Right lobe of liver (tissue), 6 donors: ENCODE measurements at regions not wholly inside any gene's neighbourhood (a gene's known extent, or its start where the extent isn't known, plus 50 kb on each side); places are given as distances from the start of the nearest gene placed in this dataset.

ENCODE experiments used
- ATAC-seq, 4 donors: fragments of 200-7000 bp; cut with Tn5 transposase; one replicate each; pipeline ENCODE4 v1.9.1; 2020; ENCODE audit warnings: mild to moderate bottlenecking in 4 of 4, moderate library complexity in 4 of 4
- DNase-seq, 3 donors: peaks; one replicate each; pipeline ENCODE4 v3.0.0-alpha.2; 2020
- H3K27ac ChIP-seq, 3 donors: fragments of 200-600 bp; one replicate each; pipeline ENCODE4 v1.8.0; 2022
- H3K27me3 ChIP-seq, 2 donors: fragments of 200-600 bp; one replicate each; pipeline ENCODE4 v1.8.0; 2022
- H3K36me3 ChIP-seq, 4 donors: fragments of 200-600 bp; sonication (generic) in 1 of 4; one replicate each; pipeline versions ENCODE4 v1.5.1 to v1.8.0; 2017 to 2022; ENCODE audit warnings: control low read depth in 1 of 4
- H3K4me1 ChIP-seq, 4 donors: fragments of 200-600 bp; sonication (generic) in 1 of 4; one replicate each; pipeline versions ENCODE4 v1.5.1 to v1.8.0; 2017 to 2022; ENCODE audit warnings: control low read depth in 1 of 4
- H3K4me3 ChIP-seq, 3 donors: fragments of 200-600 bp; one replicate each; pipeline ENCODE4 v1.8.0; 2022
- H3K9me3 ChIP-seq, 4 donors: fragments of 200-600 bp; sonication (generic) in 1 of 4; one replicate each; pipeline versions ENCODE4 v1.5.1 to v1.8.0; 2017 to 2022; ENCODE audit warnings: control low read depth in 1 of 4
- CTCF ChIP-seq, 4 donors: fragments of 200-600 bp in 3 of 4; fragments of 450-650 bp in 1 of 4; IDR thresholded peaks; one replicate each; pipeline versions ENCODE4 v1.5.1 to v1.8.0; 2016 to 2022; ENCODE audit warnings: antibody characterized with exemption in 4 of 4, mild to moderate bottlenecking in 2 of 4
- POLR2A ChIP-seq: fragments of 450-650 bp; IDR thresholded peaks from one replicate; pipeline ENCODE4 v1.6.1; 2017; ENCODE audit warnings: antibody characterized with exemption, mild to moderate bottlenecking
- WGBS: methylation state at CpG from one replicate; pipeline ENCODE4 v1.1.6; 2018; ENCODE audit warnings: low coverage, low lambda C conversion rate; ENCODE audit not compliant: insufficient coverage; ENCODE audit errors: missing lambda C conversion rate; 5-methylcytosine and 5-hydroxymethylcytosine counted together
- intact Hi-C, 2 donors: fragments of 100-400 bp; cut with DNase I; formaldehyde crosslinking; loops; one replicate each; pipeline versions ENCODE4 v1.11.2 to v1.14.1; 2022
- donor health status: DM: no; HTN: yes; CAD: no.
- donor health status: DM: no; HTN: no; CAD: no.
- donor health status: DM: no; HTN: no; CAD: no.
- donor health status: DM: no; HTN: yes; CAD: no.
- donor health status: DM: no; HTN: yes; CAD: no.

GRCh38 chr22:49629261-49629570 lies 198.5 kb downstream of the BRD1 start:
- ATAC-seq (no peak), DNase-seq (no peak)
- Histone ChIP-seq H3K27me3 (no peaks in the 10 kb centered on the region), H3K4me1 (no peaks in the 10 kb centered on the region), H3K9me3 (no peaks in the 10 kb centered on the region), H3K4me3 (no peak overlapping the region), H3K27ac (no peak overlapping the region), H3K36me3 (no peaks in the 10 kb centered on the region)
- intact Hi-C loops: no loop called here
- no peak for TF ChIP-seq POLR2A
- TF ChIP-seq CTCF (IDR thresholded peaks at IDR 0.05): no peak
- WGBS: 55% methylated on average over 4 of the region's 8 CpGs

GRCh38 chr22:49628391-49629260 lies 199.0 kb downstream of the BRD1 start:
- ATAC-seq: no peak
- 44% methylated on average over 16 of the region's 27 CpGs for WGBS
- Histone ChIP-seq H3K36me3 (no peaks in the 10 kb centered on the region), H3K4me1 (no peaks in the 10 kb centered on the region), H3K9me3 (no peaks in the 10 kb centered on the region), H3K27ac (no peak overlapping the region), H3K27me3 (no peaks in the 10 kb centered on the region), H3K4me3 (no peak overlapping the region)
- TF ChIP-seq POLR2A (no peak), CTCF (IDR thresholded peaks at IDR 0.05) (no peak)
- intact Hi-C loops: no loop called here
- peak in 1 of 3 donors; percentile 43 for DNase-seq

- no peaks in the 10 kb centered on the region for H3K4me1 ChIP-seq
- TF ChIP-seq POLR2A: no peak
- no peak for TF ChIP-seq CTCF (IDR thresholded peaks at IDR 0.05)
- H3K4me3 ChIP-seq: no peak overlapping the region
- no peaks in the 10 kb centered on the region for H3K36me3 ChIP-seq
- intact Hi-C loops: no loop called here
- H3K27ac ChIP-seq: no peak overlapping the region
- WGBS: 53% methylated on average over 5 of the region's 31 CpGs
- H3K27me3 ChIP-seq: no peaks in the 10 kb centered on the region
- peak in 1 of 3 donors; percentile 49 for DNase-seq
- H3K9me3 ChIP-seq: no peaks in the 10 kb centered on the region
- ATAC-seq: no peak
Observed at GRCh38 chr22:49627217-49628181, 200.2 kb downstream of the BRD1 start.

DNA sequence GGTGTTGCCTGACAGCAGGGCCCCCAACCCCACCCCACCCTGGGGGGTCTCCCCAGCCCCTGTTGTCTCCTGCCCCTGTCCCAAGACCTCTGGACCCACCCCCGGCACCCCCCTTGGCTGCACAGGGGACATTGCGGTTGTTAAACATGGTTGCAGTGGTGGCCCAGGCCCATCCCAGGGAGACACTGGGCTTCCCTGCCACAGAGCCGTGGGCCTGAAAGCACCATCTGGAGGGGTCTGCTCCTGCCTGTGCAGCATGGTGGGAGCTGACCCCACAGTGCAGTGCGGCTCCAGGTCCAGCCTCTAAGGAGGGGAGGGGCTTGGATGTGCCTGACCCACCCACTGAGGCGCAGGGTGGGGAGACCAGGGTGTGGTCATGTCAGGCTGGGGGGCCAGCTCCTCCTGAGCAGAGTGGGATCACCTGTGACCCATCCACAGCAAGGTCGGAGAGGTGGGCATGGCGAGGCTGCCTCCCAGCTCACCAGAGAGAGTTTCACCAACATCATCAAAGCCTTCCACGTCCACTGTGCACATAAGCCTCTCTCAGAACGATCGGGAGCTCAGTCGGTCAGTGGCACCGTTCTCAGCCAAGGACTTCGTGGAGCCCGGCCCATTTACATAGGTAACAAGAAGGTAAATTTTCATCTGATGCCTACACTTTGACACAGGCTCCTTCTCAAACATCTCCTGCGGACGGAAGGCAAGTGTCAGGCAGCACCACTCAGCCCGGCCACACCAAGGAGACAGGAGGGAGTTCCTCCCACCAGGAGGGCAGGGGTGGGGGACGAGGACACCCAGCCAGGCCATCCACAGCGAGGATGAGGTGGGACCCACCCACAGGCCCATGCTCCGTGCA lies 201.1 kb downstream of the BRD1 start:
- no peaks in the 10 kb centered on the region for H3K4me1 ChIP-seq
- WGBS: 70% methylated on average over 2 of the region's 20 CpGs
- DNase-seq (peak in 1 of 3 donors; percentile 39), ATAC-seq (no peak)
- H3K9me3 ChIP-seq: no peaks in the 10 kb centered on the region
- intact Hi-C loops: no loop called here
- H3K27ac ChIP-seq: no peak overlapping the region
- H3K36me3 ChIP-seq: no peaks in the 10 kb centered on the region
- H3K27me3 ChIP-seq: no peaks in the 10 kb centered on the region
- H3K4me3 ChIP-seq: no peak overlapping the region
- TF ChIP-seq POLR2A (no peak), CTCF (IDR thresholded peaks at IDR 0.05) (no peak)
